ENCODE measurements at regions not wholly inside any gene's neighbourhood (a gene's known extent, or its start where the extent isn't known, plus 50 kb on each side); places are given as distances from the start of the nearest gene placed in this dataset.

- no peak for ATAC-seq
- H2AFZ ChIP-seq (ENCODE audit: low read length): peak overlapping the region; percentile 7; the same call in 1 of the 2 replicates
- H3K36me3 ChIP-seq (ENCODE audit: low read depth, low read length): no peaks in the 10 kb centered on the region
- H3F3A ChIP-seq (ENCODE audit: low read length, unreplicated experiment): peaks cover 8% of the 10 kb centered on the region
- intact Hi-C loops (cut with micrococcal nuclease): no loop called here
- H3K27ac ChIP-seq (ENCODE audit: low read length): peak overlapping the region; percentile 91
- ChIA-PET CTCF (no interaction called here), POLR2A (ENCODE audit: unreplicated experiment) (no interaction called here)
- H3K9me3 ChIP-seq (ENCODE audit: low read length): no peaks in the 10 kb centered on the region
- peaks cover 37% of the 10 kb centered on the region for H3K4me1 ChIP-seq (ENCODE audit: insufficient read depth, low read length)
- no peak for DNase-seq
- H3K9me2 ChIP-seq (replicated peaks; ENCODE audit: low read length): no peaks in the 10 kb centered on the region
- H3K9ac ChIP-seq (ENCODE audit: low read length): peak overlapping the region; percentile 57
- peak overlapping the region; percentile 71 for H3K4me2 ChIP-seq (ENCODE audit: low read length)
- no peaks in the 10 kb centered on the region for H3K27me3 ChIP-seq (ENCODE audit: low read length)
- H4K20me1 ChIP-seq (ENCODE audit: low read length): no peaks in the 10 kb centered on the region
- H3K4me3 ChIP-seq (ENCODE audit: low read length): peak overlapping the region; percentile 34; the same call in 1 of the 2 replicates
- no peak for TF ChIP-seq EZH2phosphoT487 (IDR thresholded peaks at IDR 0.05; ENCODE audit: borderline replicate concordance, low read length)
- TF ChIP-seq EZH2 (IDR thresholded peaks at IDR 0.05; ENCODE audit: low read length, unreplicated experiment): no peak
- no TSS peak for BruUV-seq (replicated peaks)
- no peaks in the 10 kb centered on the region for H3K79me2 ChIP-seq (ENCODE audit: low read length)
Measured at GRCh38 chr4:34182306-34182705, 2062.0 kb downstream of the ARAP2 start.

GRCh38 chr4:34183926-34184325, 2060.4 kb downstream of the ARAP2 start:
- TF ChIP-seq EZH2phosphoT487 (IDR thresholded peaks at IDR 0.05; ENCODE audit: borderline replicate concordance, low read length) (no peak), EZH2 (IDR thresholded peaks at IDR 0.05; ENCODE audit: low read length, unreplicated experiment) (no peak), CTCF (conservative IDR thresholded peaks at IDR 0.05; ENCODE audit: low read depth, low read length) (no peak)
- Histone ChIP-seq H2AFZ (ENCODE audit: low read length) (no peak overlapping the region), H3K36me3 (ENCODE audit: low read depth, low read length) (no peaks in the 10 kb centered on the region), H3K9me3 (ENCODE audit: low read length) (no peaks in the 10 kb centered on the region), H4K20me1 (ENCODE audit: low read length) (no peaks in the 10 kb centered on the region), H3K9me2 (replicated peaks; ENCODE audit: low read length) (no peaks in the 10 kb centered on the region), H3K79me2 (ENCODE audit: low read length) (no peaks in the 10 kb centered on the region), H3K27me3 (ENCODE audit: low read length) (no peaks in the 10 kb centered on the region), H3K4me1 (ENCODE audit: insufficient read depth, low read length) (peaks cover 37% of the 10 kb centered on the region), H3K27ac (ENCODE audit: low read length) (no peak overlapping the region), H3F3A (ENCODE audit: low read length, unreplicated experiment) (peaks cover 8% of the 10 kb centered on the region), H3K4me3 (ENCODE audit: low read length) (no peak overlapping the region), H3K9ac (ENCODE audit: low read length) (no peak overlapping the region), H3K4me2 (ENCODE audit: low read length) (no peak overlapping the region)
- ChIA-PET POLR2A (ENCODE audit: unreplicated experiment) (no interaction called here), CTCF (no interaction called here)
- BruUV-seq (replicated peaks): no TSS peak
- peak; percentile 20 for DNase-seq
- no peak for ATAC-seq
- intact Hi-C loops (cut with micrococcal nuclease): no loop called here

GRCh38 chr4:34187056-34187455, 2057.3 kb downstream of the ARAP2 start:
- ATAC-seq (no peak), DNase-seq (no peak)
- H2AFZ ChIP-seq (ENCODE audit: low read length): no peak overlapping the region
- no TSS peak for BruUV-seq (replicated peaks)
- H3K9ac ChIP-seq (ENCODE audit: low read length): no peak overlapping the region
- H3K36me3 ChIP-seq (ENCODE audit: low read depth, low read length): no peaks in the 10 kb centered on the region
- no peaks in the 10 kb centered on the region for H4K20me1 ChIP-seq (ENCODE audit: low read length)
- H3K27me3 ChIP-seq (ENCODE audit: low read length): no peaks in the 10 kb centered on the region
- H3K4me3 ChIP-seq (ENCODE audit: low read length): no peak overlapping the region
- POLR2A ChIA-PET (ENCODE audit: unreplicated experiment): no interaction called here
- no peak overlapping the region for H3K27ac ChIP-seq (ENCODE audit: low read length)
- no peaks in the 10 kb centered on the region for H3K9me2 ChIP-seq (replicated peaks; ENCODE audit: low read length)
- intact Hi-C loops (cut with micrococcal nuclease): no loop called here
- TF ChIP-seq EZH2phosphoT487 (IDR thresholded peaks at IDR 0.05; ENCODE audit: borderline replicate concordance, low read length) (no peak), EZH2 (IDR thresholded peaks at IDR 0.05; ENCODE audit: low read length, unreplicated experiment) (no peak)
- no peaks in the 10 kb centered on the region for H3K79me2 ChIP-seq (ENCODE audit: low read length)
- H3K4me2 ChIP-seq (ENCODE audit: low read length): no peak overlapping the region
- H3F3A ChIP-seq (ENCODE audit: low read length, unreplicated experiment): peaks cover 3% of the 10 kb centered on the region
- no peaks in the 10 kb centered on the region for H3K9me3 ChIP-seq (ENCODE audit: low read length)
- H3K4me1 ChIP-seq (ENCODE audit: insufficient read depth, low read length): peaks cover 15% of the 10 kb centered on the region
- CTCF ChIA-PET: no interaction called here

DNA sequence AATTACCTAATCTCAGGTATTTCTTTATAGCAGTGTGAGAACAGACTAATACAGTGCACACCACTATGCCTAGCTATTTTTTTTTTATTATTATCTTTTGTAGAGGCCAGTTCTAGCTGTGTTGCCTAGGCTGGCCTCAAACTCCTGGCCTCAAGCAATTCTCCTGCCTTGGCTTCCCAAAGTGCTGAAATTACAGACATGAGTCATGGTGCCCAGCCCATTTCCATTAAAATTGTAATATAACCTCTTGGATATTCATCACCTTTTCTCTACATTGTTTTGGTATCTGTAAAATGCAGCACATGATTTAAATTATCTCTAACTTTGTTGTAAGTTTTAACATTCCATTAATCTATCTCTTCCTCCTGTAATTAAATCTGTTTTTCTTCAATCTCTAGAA, 2052.9 kb downstream of the ARAP2 start:
- no TSS peak for BruUV-seq (replicated peaks)
- intact Hi-C loops (cut with micrococcal nuclease): no loop called here
- POLR2A ChIA-PET (ENCODE audit: unreplicated experiment): no interaction called here
- H3K4me1 ChIP-seq (ENCODE audit: insufficient read depth, low read length): peaks cover 15% of the 10 kb centered on the region
- H2AFZ ChIP-seq (ENCODE audit: low read length): no peak overlapping the region
- no peak overlapping the region for H3K27ac ChIP-seq (ENCODE audit: low read length)
- no peaks in the 10 kb centered on the region for H3K9me2 ChIP-seq (replicated peaks; ENCODE audit: low read length)
- H3K27me3 ChIP-seq (ENCODE audit: low read length): no peaks in the 10 kb centered on the region
- H3F3A ChIP-seq (ENCODE audit: low read length, unreplicated experiment): no peaks in the 10 kb centered on the region
- TF ChIP-seq EZH2phosphoT487 (IDR thresholded peaks at IDR 0.05; ENCODE audit: borderline replicate concordance, low read length) (no peak), EZH2 (IDR thresholded peaks at IDR 0.05; ENCODE audit: low read length, unreplicated experiment) (no peak)
- no peaks in the 10 kb centered on the region for H3K36me3 ChIP-seq (ENCODE audit: low read depth, low read length)
- no peaks in the 10 kb centered on the region for H3K79me2 ChIP-seq (ENCODE audit: low read length)
- H3K9ac ChIP-seq (ENCODE audit: low read length): no peak overlapping the region
- CTCF ChIA-PET: no interaction called here
- no peaks in the 10 kb centered on the region for H3K9me3 ChIP-seq (ENCODE audit: low read length)
- no peak overlapping the region for H3K4me2 ChIP-seq (ENCODE audit: low read length)
- no peak for ATAC-seq
- H4K20me1 ChIP-seq (ENCODE audit: low read length): no peaks in the 10 kb centered on the region
- H3K4me3 ChIP-seq (ENCODE audit: low read length): no peak overlapping the region
- no peak for DNase-seq
